ENCODE measurements at regions not wholly inside any gene's neighbourhood (a gene's known extent, or its start where the extent isn't known, plus 50 kb on each side); places are given as distances from the start of the nearest gene placed in this dataset.

GRCh38 chr20:9916761-9917160, 77.9 kb upstream of the PAK5 start:
- Histone ChIP-seq H3K27ac (ENCODE audit: insufficient read depth, low read depth, low read length) (no peak overlapping the region), H3K9ac (replicated peaks; ENCODE audit: extremely low read depth, insufficient read depth, low read length) (no peak overlapping the region), H2AFZ (ENCODE audit: low read depth, low read length) (no peak overlapping the region), H4K20me1 (replicated peaks; ENCODE audit: control insufficient read depth, extremely low read depth, insufficient read depth, low read length) (no peaks in the 10 kb centered on the region), H3K4me1 (ENCODE audit: control insufficient read depth, extremely low read depth, insufficient read depth, low read length) (no peaks in the 10 kb centered on the region), H3K27me3 (ENCODE audit: control insufficient read depth in 2 of 2, insufficient read depth in 2 of 2, low read length in 2 of 2) (peaks cover 4 to 6% of the 10 kb centered on the region in 2 experiments), H3K9me1 (replicated peaks; ENCODE audit: control insufficient read depth, extremely low read depth, insufficient read depth, low read length) (no peaks in the 10 kb centered on the region), H3K36me3 (ENCODE audit: control insufficient read depth in 2 of 2, extremely low read depth in 1 of 2, insufficient read depth in 2 of 2, low read length in 2 of 2) (no peaks in the 10 kb centered on the region), H3K9me3 (replicated peaks; ENCODE audit: control insufficient read depth, insufficient read depth, low read length) (no peaks in the 10 kb centered on the region), H3K79me2 (ENCODE audit: control insufficient read depth, insufficient read depth, low read length) (no peaks in the 10 kb centered on the region), H3K4me3 (replicated peaks in 1 of 3; ENCODE audit: insufficient read depth in 1 of 3, low read depth in 1 of 3, low read length in 3 of 3) (no peak overlapping the region), H3K4me2 (ENCODE audit: insufficient read depth, low read length) (no peak overlapping the region)
- FAIRE-seq (no peak), DNase-seq (ENCODE audit: low read depth, low spot score) (no peak)
- no peak for TF ChIP-seq MYC (IDR thresholded peaks at IDR 0.05; ENCODE audit: low read depth, low read length)
- no peak for TF ChIP-seq POLR2AphosphoS5 (IDR thresholded peaks at IDR 0.05; ENCODE audit: insufficient read depth, low read depth, low read length)
- no peak for TF ChIP-seq GATA2 (IDR thresholded peaks at IDR 0.05; ENCODE audit: insufficient read depth, insufficient read length, low read depth, low read length)
- no peak for TF ChIP-seq EZH2 (IDR thresholded peaks at IDR 0.05; ENCODE audit: borderline replicate concordance, low read depth, low read length, severe bottlenecking)
- no peak for TF ChIP-seq MAX (IDR thresholded peaks at IDR 0.05; ENCODE audit: insufficient read depth, insufficient read length)
- TF ChIP-seq JUN (IDR thresholded peaks at IDR 0.05; ENCODE audit: borderline replicate concordance, insufficient read depth, insufficient read length, low read depth): no peak
- no peak for TF ChIP-seq FOS (IDR thresholded peaks at IDR 0.05; ENCODE audit: borderline replicate concordance, insufficient read depth, low read length)
- no peak for TF ChIP-seq CTCF (IDR thresholded peaks at IDR 0.05; ENCODE audit: extremely low read depth in 1 of 2, insufficient read depth in 1 of 2, low read depth in 1 of 2, low read length in 2 of 2)
- no peak for TF ChIP-seq POLR2A (IDR thresholded peaks at IDR 0.05; ENCODE audit: low read depth, low read length)
- no TSS peak for BruUV-seq (replicated peaks)
- POLR2A ChIA-PET: no interaction called here
- dilution Hi-C loops (cut with MboI; ENCODE audit: extremely low pct_ligation_motif_present, low sequenced_read_pairs): no loop called here
- intact Hi-C loops (cut with micrococcal nuclease): no loop called here
- CTCF ChIA-PET: interaction anchor here (1.1 to 1.3 kb wide), 3 partner anchors 9 to 300 kb away, joined by 3 to 9 read pairs (median 3); no protein-coding TSS in a partner anchor

Measured in endothelial cell of umbilical vein (primary cell).